GM23338 (cell line): ENCODE measurements at regions not wholly inside any gene's neighbourhood (a gene's known extent, or its start where the extent isn't known, plus 50 kb on each side); places are given as distances from the start of the nearest gene placed in this dataset.

Source experiments
- ATAC-seq: fragments of 200-7000 bp; cut with Tn5 transposase; 3 replicates; pipeline ENCODE4 v1.9.1; 2020
- DNase-seq: peaks from one replicate; pipeline ENCODE4 v3.0.0-alpha.2; 2015; ENCODE audit warnings: low spot score
- H2AFZ ChIP-seq: fragments of 200-600 bp; sonication (generic); 2 replicates; pipeline ENCODE4 v1.8.0; 2016; ENCODE audit warnings: antibody characterized with exemption, mild to moderate bottlenecking, moderate library complexity
- H3F3A ChIP-seq: fragments of 200-600 bp; sonication (generic); replicated peaks from 2 replicates; pipeline ENCODE4 v1.8.0; 2017; ENCODE audit warnings: antibody characterized with exemption, mixed run types, low read depth
- H3K27ac ChIP-seq: fragments of 200-600 bp; sonication (generic); 2 replicates; pipeline ENCODE4 v1.6.1; 2016; ENCODE audit warnings: low read depth
- H3K27me3 ChIP-seq: fragments of 200-600 bp; sonication (generic); 2 replicates; pipeline ENCODE4 v1.8.0; 2016; ENCODE audit warnings: mild to moderate bottlenecking, mixed run types, moderate library complexity; ENCODE audit not compliant: insufficient read depth
- H3K36me3 ChIP-seq: fragments of 200-600 bp; sonication (generic); 2 replicates; pipeline ENCODE4 v1.8.0; 2016; ENCODE audit warnings: mild to moderate bottlenecking; ENCODE audit not compliant: insufficient read depth
- H3K4me1 ChIP-seq: fragments of 200-600 bp; sonication (generic); 2 replicates; pipeline ENCODE4 v1.8.0; 2016; ENCODE audit warnings: mild to moderate bottlenecking, moderate library complexity; ENCODE audit not compliant: insufficient read depth
- H3K4me2 ChIP-seq: fragments of 200-600 bp; sonication (generic); 2 replicates; pipeline ENCODE4 v1.7.1; 2017; ENCODE audit warnings: mixed run types
- H3K4me3 ChIP-seq: fragments of 200-600 bp; sonication (generic); 2 replicates; pipeline ENCODE4 v1.6.1; 2016; ENCODE audit warnings: mixed run types
- H3K79me2 ChIP-seq: fragments of 200-600 bp; sonication (generic); replicated peaks from 2 replicates; pipeline ENCODE4 v1.8.0; 2017; ENCODE audit warnings: mild to moderate bottlenecking; ENCODE audit not compliant: insufficient read depth
- H3K9me2 ChIP-seq: fragments of 200-600 bp; sonication (generic); 2 replicates; pipeline ENCODE4 v1.8.0; 2017; ENCODE audit not compliant: insufficient read depth
- H4K20me1 ChIP-seq: fragments of 200-600 bp; sonication (generic); replicated peaks from 2 replicates; pipeline ENCODE4 v1.8.0; 2017; ENCODE audit warnings: mild to moderate bottlenecking; ENCODE audit not compliant: insufficient read depth
- H3K27ac Mint-ChIP-seq: 2 replicates; pipeline ENCODE4 v1.8.0; 2020; ENCODE audit warnings: inconsistent platforms, mild to moderate bottlenecking, moderate library complexity, mixed read lengths
- H3K27me3 Mint-ChIP-seq: 3 replicates; pipeline ENCODE4 v1.8.0; 2022; ENCODE audit warnings: low read depth, mild to moderate bottlenecking, moderate library complexity, mixed read lengths, inconsistent platforms; ENCODE audit not compliant: insufficient read depth, poor library complexity
- H3K36me3 Mint-ChIP-seq: 3 replicates; pipeline ENCODE4 v1.8.0; 2021; ENCODE audit warnings: low read depth, mild to moderate bottlenecking, inconsistent platforms, moderate library complexity, mixed read lengths
- H3K4me1 Mint-ChIP-seq: 3 replicates; pipeline ENCODE4 v1.8.0; 2020; ENCODE audit warnings: mild to moderate bottlenecking, inconsistent platforms, mixed read lengths
- H3K4me3 Mint-ChIP-seq: 3 replicates; pipeline ENCODE4 v1.8.0; 2021; ENCODE audit warnings: moderate library complexity, mild to moderate bottlenecking, inconsistent platforms, mixed read lengths
- H3K9me3 Mint-ChIP-seq: 3 replicates; pipeline ENCODE4 v1.8.0; 2020; ENCODE audit warnings: moderate library complexity, mild to moderate bottlenecking, inconsistent platforms, mixed read lengths
- CREB1 ChIP-seq: fragments of 250-450 bp; sonication (Bioruptor Pico); IDR thresholded peaks from 2 replicates; pipeline ENCODE4 v1.5.0; 2020; ENCODE audit warnings: low read depth, mild to moderate bottlenecking, moderate library complexity
- ETS1 ChIP-seq: IDR thresholded peaks from 2 replicates; pipeline ENCODE4 v1.6.1; 2016; ENCODE audit warnings: antibody characterized with exemption
- EZH2 ChIP-seq: fragments of 200-600 bp; sonication (generic); IDR thresholded peaks from one replicate; pipeline ENCODE4 v1.8.0; 2017; ENCODE audit warnings: antibody characterized with exemption, mild to moderate bottlenecking, low read depth; ENCODE audit not compliant: unreplicated experiment
- EZH2phosphoT487 ChIP-seq: fragments of 200-600 bp; sonication (generic); IDR thresholded peaks from one replicate; pipeline ENCODE4 v1.8.1; 2018; ENCODE audit warnings: antibody characterized with exemption; ENCODE audit not compliant: unreplicated experiment
- JUNB ChIP-seq: IDR thresholded peaks from one replicate; pipeline ENCODE4 v1.6.1; 2016; ENCODE audit warnings: antibody characterized with exemption; ENCODE audit not compliant: unreplicated experiment
- NANOG ChIP-seq: IDR thresholded peaks from 2 replicates; pipeline ENCODE4 v1.6.1; 2016; ENCODE audit warnings: antibody characterized with exemption, borderline replicate concordance
- POLR2AphosphoS5 ChIP-seq: IDR thresholded peaks from 2 replicates; pipeline ENCODE4 v1.6.1; 2016; ENCODE audit warnings: antibody characterized with exemption, low read depth
- REST ChIP-seq: IDR thresholded peaks from one replicate; pipeline ENCODE4 v1.6.1; 2018; ENCODE audit warnings: antibody characterized with exemption; ENCODE audit not compliant: unreplicated experiment
- STAT1 ChIP-seq: IDR thresholded peaks from one replicate; pipeline ENCODE4 v1.6.1; 2016; ENCODE audit warnings: antibody characterized with exemption; ENCODE audit not compliant: unreplicated experiment
- ZNF114 ChIP-seq: fragments of 250-450 bp; sonication (Bioruptor Pico); IDR thresholded peaks from 2 replicates; pipeline ENCODE4 v1.5.0; 2020; ENCODE audit warnings: mild to moderate bottlenecking, moderate library complexity
- ZNF331 ChIP-seq: fragments of 250-450 bp; sonication (Bioruptor Pico); IDR thresholded peaks from 2 replicates; pipeline ENCODE4 v1.5.0; 2020; ENCODE audit warnings: low read depth, mild to moderate bottlenecking, moderate library complexity
- ZNF462 ChIP-seq: fragments of 250-450 bp; sonication (Bioruptor Pico); IDR thresholded peaks from 2 replicates; pipeline ENCODE4 v1.5.0; 2020; ENCODE audit warnings: mild to moderate bottlenecking, moderate library complexity

GRCh38 chr3:74564560-74564959, 49.9 kb downstream of the CNTN3 start:
- Histone ChIP-seq H2AFZ (no peak overlapping the region), H3K4me2 (no peak overlapping the region), H4K20me1 (no peaks in the 10 kb centered on the region), H3K27me3 (no peaks in the 10 kb centered on the region), H3F3A (no peaks in the 10 kb centered on the region), H3K4me1 (no peaks in the 10 kb centered on the region), H3K9me2 (peaks cover under 1% of the 10 kb centered on the region; the same call in 1 of the 2 replicates), H3K27ac (no peak overlapping the region), H3K79me2 (no peaks in the 10 kb centered on the region), H3K36me3 (no peaks in the 10 kb centered on the region), H3K4me3 (no peak overlapping the region)
- ATAC-seq (no peak), DNase-seq (no peak)
- Mint-ChIP-seq H3K9me3 (peaks cover 15% of the 10 kb centered on the region), H3K4me3 (no peak overlapping the region), H3K27ac (no peak overlapping the region), H3K27me3 (peaks cover 2% of the 10 kb centered on the region), H3K4me1 (no peaks in the 10 kb centered on the region), H3K36me3 (no peaks in the 10 kb centered on the region)
- TF ChIP-seq JUNB (no peak), ETS1 (no peak), POLR2AphosphoS5 (no peak), ZNF331 (no peak)

- no peaks in the 10 kb centered on the region for H3K27me3 ChIP-seq
- no peaks in the 10 kb centered on the region for H3K36me3 Mint-ChIP-seq
- H3F3A ChIP-seq, result no peaks in the 10 kb centered on the region
- no peaks in the 10 kb centered on the region for H3K36me3 ChIP-seq
- no peaks in the 10 kb centered on the region for H3K4me1 ChIP-seq
- H2AFZ ChIP-seq, result no peak overlapping the region
- peaks cover 19% of the 10 kb centered on the region for H3K9me3 Mint-ChIP-seq
- no peak overlapping the region for H3K4me3 Mint-ChIP-seq
- no peaks in the 10 kb centered on the region for H3K79me2 ChIP-seq
- no peak for ATAC-seq
- no peak for DNase-seq
- peaks cover 2% of the 10 kb centered on the region for H3K27me3 Mint-ChIP-seq
- no peak overlapping the region for H3K27ac ChIP-seq
- H3K4me1 Mint-ChIP-seq, result no peaks in the 10 kb centered on the region
- H3K4me2 ChIP-seq, result no peak overlapping the region
- H3K27ac Mint-ChIP-seq, result no peak overlapping the region
- H4K20me1 ChIP-seq, result no peaks in the 10 kb centered on the region
- H3K4me3 ChIP-seq, result no peak overlapping the region
- no peaks in the 10 kb centered on the region for H3K9me2 ChIP-seq
- TF ChIP-seq EZH2 (no peak), STAT1 (no peak), ZNF462 (CRISPR knock-in tag) (no peak), EZH2phosphoT487 (no peak), NANOG (no peak), CREB1 (CRISPR knock-in tag) (no peak), ZNF114 (CRISPR knock-in tag) (no peak), REST (no peak)
Measured at GRCh38 chr3:74562558-74563269, 51.7 kb downstream of the CNTN3 start.
